ENCODE measurements at regions not wholly inside any gene's neighbourhood (a gene's known extent, or its start where the extent isn't known, plus 50 kb on each side); places are given as distances from the start of the nearest gene placed in this dataset.
"Not testable (repeated sequence)": the region's sequence is repeated elsewhere in the genome, so short reads cannot be mapped to it uniquely, and the experiment has no call there.

- CTCF ChIA-PET; H3K4me3 Mint-ChIP-seq; DNase-seq; H3K27me3 Mint-ChIP-seq; ATAC-seq; H3K27ac Mint-ChIP-seq; intact Hi-C loops (cut with DNase I, micrococcal nuclease); H3K36me3 Mint-ChIP-seq (ENCODE audit: low read depth); H3K9me3 Mint-ChIP-seq (ENCODE audit: low read depth); POLR2A ChIA-PET: not testable (repeated sequence)
- peaks cover 11% of the 10 kb centered on the region for H3K4me1 Mint-ChIP-seq
These were observed 108.3 kb downstream of the SLC25A47 start for GRCh38 chr14:100431461-100431860.

DNA sequence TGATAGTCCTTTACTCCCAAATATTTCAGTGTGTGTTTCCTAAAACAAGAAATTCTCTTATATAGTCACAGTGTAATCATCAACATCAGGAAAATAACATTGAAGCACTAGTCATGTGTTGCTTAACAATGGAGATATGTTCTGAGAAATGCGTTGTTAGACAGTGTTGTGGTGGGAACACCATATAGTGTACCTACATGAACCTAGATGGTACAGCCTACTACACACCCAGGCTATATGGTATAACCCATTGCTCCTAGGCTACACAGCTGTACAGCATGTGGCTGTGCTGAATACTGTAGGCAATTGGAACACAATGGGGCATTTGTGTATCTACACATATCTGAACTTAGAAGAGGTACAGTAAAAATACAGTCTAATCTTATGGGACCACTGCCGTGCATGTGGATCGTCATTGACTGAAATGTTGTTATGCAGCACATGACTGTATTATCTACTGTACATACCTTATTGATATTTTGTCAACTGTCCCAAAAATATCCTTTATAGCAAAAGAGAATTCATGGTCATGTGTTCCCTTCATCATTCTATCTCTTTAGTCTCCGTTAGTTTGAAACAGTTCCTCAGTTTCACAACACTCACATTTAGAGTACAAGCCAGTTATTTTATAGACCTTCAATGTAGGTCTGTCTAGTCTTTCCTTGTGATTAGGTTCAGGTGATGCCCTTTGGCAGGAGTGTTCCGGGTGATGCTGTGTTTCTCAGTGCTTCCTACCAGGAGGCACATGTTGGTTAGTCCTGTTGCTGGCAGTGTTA, 109.7 kb downstream of the SLC25A47 start:
- Mint-ChIP-seq H3K36me3 (ENCODE audit: low read depth) (peaks cover 4% of the 10 kb centered on the region), H3K4me1 (peaks cover 16% of the 10 kb centered on the region), H3K27me3 (no peaks in the 10 kb centered on the region), H3K4me3 (no peak overlapping the region), H3K27ac (no peak overlapping the region), H3K9me3 (ENCODE audit: low read depth) (no peaks in the 10 kb centered on the region)
- DNase-seq (no peak), ATAC-seq (no peak)
- ChIA-PET POLR2A (no interaction called here), CTCF (interaction anchor here (2.1 kb wide), 1 partner anchor 213 kb away, joined by 7 read pairs; no protein-coding TSS in a partner anchor)
- intact Hi-C loops (cut with DNase I, micrococcal nuclease), result no loop called here

GRCh38 chr14:100433428-100433814, 110.3 kb downstream of the SLC25A47 start:
- DNase-seq (no peak), ATAC-seq (no peak)
- Mint-ChIP-seq H3K9me3 (ENCODE audit: low read depth) (no peaks in the 10 kb centered on the region), H3K27ac (no peak overlapping the region), H3K36me3 (ENCODE audit: low read depth) (peaks cover 4% of the 10 kb centered on the region), H3K27me3 (no peaks in the 10 kb centered on the region), H3K4me3 (no peak overlapping the region), H3K4me1 (peaks cover 20% of the 10 kb centered on the region)
- POLR2A ChIA-PET, result no interaction called here
- intact Hi-C loops (cut with DNase I, micrococcal nuclease), result no loop called here
- CTCF ChIA-PET, result interaction anchor here (2.1 kb wide), 1 partner anchor 212 kb away, joined by 7 read pairs; no protein-coding TSS in a partner anchor

DNA sequence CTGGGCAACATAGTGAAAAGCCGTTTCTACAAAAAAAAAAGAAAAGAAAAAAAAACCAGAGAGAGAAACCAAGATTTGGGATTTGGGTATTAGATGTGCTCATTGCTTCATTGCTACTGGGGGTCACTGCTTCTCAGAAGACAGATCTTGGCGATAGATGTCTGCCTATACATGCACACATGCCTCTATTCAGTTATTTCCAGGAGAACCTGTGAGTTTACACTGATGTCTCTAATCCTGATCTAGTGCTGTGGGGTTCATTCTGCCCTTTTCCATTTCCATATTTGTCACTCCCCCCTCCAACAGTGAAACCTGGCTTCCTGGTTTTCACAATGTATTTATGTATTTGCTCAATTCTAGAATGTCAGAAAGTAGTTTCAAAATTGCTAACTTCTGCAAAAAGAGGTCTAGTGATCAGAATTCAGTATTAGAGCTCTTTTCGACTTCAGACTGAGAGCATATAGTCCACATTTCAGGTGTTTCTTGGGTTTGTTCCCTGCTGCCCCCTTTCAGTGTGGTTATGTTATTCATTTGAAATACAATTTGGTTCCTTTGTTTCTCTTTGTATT, 111.0 kb downstream of the SLC25A47 start:
- DNase-seq (no peak), ATAC-seq (peak; percentile 17)
- H3K9me3 Mint-ChIP-seq (ENCODE audit: low read depth), result no peaks in the 10 kb centered on the region
- CTCF ChIA-PET, result interaction anchor here (1.6 to 2.1 kb wide), 2 partner anchors 12 to 212 kb away, joined by 3 to 7 read pairs; no protein-coding TSS in a partner anchor
- H3K27me3 Mint-ChIP-seq, result no peaks in the 10 kb centered on the region
- no peak overlapping the region for H3K4me3 Mint-ChIP-seq
- peaks cover 22% of the 10 kb centered on the region for H3K4me1 Mint-ChIP-seq
- intact Hi-C loops (cut with DNase I, micrococcal nuclease), result no loop called here
- no peak overlapping the region for H3K27ac Mint-ChIP-seq
- peaks cover 4% of the 10 kb centered on the region for H3K36me3 Mint-ChIP-seq (ENCODE audit: low read depth)
- POLR2A ChIA-PET, result no interaction called here

- ATAC-seq (no peak), DNase-seq (no peak)
- Mint-ChIP-seq H3K27me3 (no peaks in the 10 kb centered on the region), H3K4me1 (peaks cover 30% of the 10 kb centered on the region), H3K36me3 (ENCODE audit: low read depth) (peaks cover 4% of the 10 kb centered on the region), H3K27ac (no peak overlapping the region), H3K9me3 (ENCODE audit: low read depth) (no peaks in the 10 kb centered on the region), H3K4me3 (no peak overlapping the region)
- ChIA-PET POLR2A (no interaction called here), CTCF (interaction anchor here (1.6 to 2.1 kb wide), 2 partner anchors 12 to 211 kb away, joined by 3 to 7 read pairs; no protein-coding TSS in a partner anchor)
- intact Hi-C loops (cut with DNase I, micrococcal nuclease), result no loop called here
These were observed 111.8 kb downstream of the SLC25A47 start for GRCh38 chr14:100434911-100435438.

DNA sequence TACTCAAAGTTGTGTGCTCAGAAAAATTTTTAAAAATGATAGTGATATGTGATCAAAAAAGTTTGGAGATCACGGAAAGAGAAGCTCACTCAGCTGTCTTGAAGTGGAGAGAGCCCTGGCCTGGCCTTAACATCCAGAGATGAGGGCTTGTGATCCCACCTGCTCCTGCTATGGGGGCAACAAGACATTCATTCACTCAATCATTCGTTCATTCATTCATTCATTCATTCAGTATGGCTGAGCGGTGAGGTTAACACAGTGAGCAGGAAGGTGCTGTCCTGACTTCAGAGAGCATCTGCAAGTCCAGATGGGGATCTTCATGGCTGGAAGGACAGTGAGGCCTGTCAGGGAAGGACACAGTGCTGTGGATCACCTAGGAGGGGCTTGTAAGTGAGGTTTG, 112.3 kb downstream of the SLC25A47 start:
- ATAC-seq (no peak), DNase-seq (no peak)
- intact Hi-C loops (cut with DNase I, micrococcal nuclease), result no loop called here
- H3K36me3 Mint-ChIP-seq (ENCODE audit: low read depth), result peaks cover 4% of the 10 kb centered on the region
- H3K27me3 Mint-ChIP-seq, result no peaks in the 10 kb centered on the region
- H3K27ac Mint-ChIP-seq, result no peak overlapping the region
- H3K9me3 Mint-ChIP-seq (ENCODE audit: low read depth), result no peaks in the 10 kb centered on the region
- CTCF ChIA-PET, result interaction anchor here (1.6 to 2.1 kb wide), 2 partner anchors 11 to 210 kb away, joined by 3 to 7 read pairs; no protein-coding TSS in a partner anchor
- peaks cover 34% of the 10 kb centered on the region for H3K4me1 Mint-ChIP-seq
- POLR2A ChIA-PET, result no interaction called here
- H3K4me3 Mint-ChIP-seq, result no peak overlapping the region

DNA sequence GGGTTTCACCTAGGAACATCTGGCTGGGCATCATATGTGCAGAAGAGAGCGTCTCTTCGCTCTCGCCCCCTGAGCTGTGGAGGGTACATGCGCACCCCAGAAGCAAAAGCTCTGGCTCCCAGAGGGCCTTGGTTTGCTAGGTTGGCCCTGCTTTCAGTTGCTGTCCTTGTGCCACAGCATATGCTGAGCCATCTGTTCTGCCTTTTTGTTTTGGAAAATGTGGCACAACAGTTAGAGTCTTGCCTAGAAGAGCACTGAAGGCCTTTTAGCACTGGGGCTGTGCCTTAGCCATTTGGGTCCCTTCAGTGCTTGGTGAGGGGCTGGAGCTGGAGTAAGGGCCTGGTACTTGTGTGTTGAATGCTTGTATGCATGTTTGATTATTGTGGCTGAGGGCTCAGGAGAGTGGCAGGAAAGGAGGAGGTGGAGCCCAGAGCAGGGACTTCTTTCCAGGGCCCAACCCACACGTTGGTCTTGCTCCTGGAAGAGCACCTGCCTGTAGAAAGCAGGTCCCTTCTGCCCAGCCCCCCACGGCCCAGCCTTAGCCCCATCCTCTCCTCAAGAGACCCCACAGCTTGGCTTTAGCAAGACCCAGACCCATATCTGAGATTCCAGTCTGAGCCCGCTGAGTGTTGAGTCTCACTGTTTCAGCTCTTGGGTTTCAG, 113.7 kb downstream of the SLC25A47 start:
- intact Hi-C loops (cut with DNase I, micrococcal nuclease), result no loop called here
- Mint-ChIP-seq H3K36me3 (ENCODE audit: low read depth) (peaks cover 4% of the 10 kb centered on the region), H3K4me3 (no peak overlapping the region), H3K4me1 (peaks cover 44% of the 10 kb centered on the region), H3K9me3 (ENCODE audit: low read depth) (no peaks in the 10 kb centered on the region), H3K27ac (no peak overlapping the region), H3K27me3 (no peaks in the 10 kb centered on the region)
- DNase-seq, result no peak
- no peak for ATAC-seq
- ChIA-PET POLR2A (interaction anchor here (0.6 kb wide), 1 partner anchor 394 kb away, joined by 5 read pairs; no protein-coding TSS in a partner anchor), CTCF (interaction anchor here (0.6 to 1.1 kb wide), 5 partner anchors 39 to 1140 kb away, joined by 3 to 5 read pairs (median 3); no protein-coding TSS in a partner anchor)

GRCh38 chr14:100438271-100438670, 115.1 kb downstream of the SLC25A47 start:
- CTCF ChIA-PET, result interaction anchor here (0.6 to 2.6 kb wide), 5 partner anchors 54 to 215 kb away, joined by 3 to 19 read pairs (median 6); no protein-coding TSS in a partner anchor
- H3K27ac Mint-ChIP-seq, result no peak overlapping the region
- H3K9me3 Mint-ChIP-seq (ENCODE audit: low read depth), result no peaks in the 10 kb centered on the region
- POLR2A ChIA-PET, result no interaction called here
- no peaks in the 10 kb centered on the region for H3K27me3 Mint-ChIP-seq
- peaks cover 44% of the 10 kb centered on the region for H3K4me1 Mint-ChIP-seq
- no peaks in the 10 kb centered on the region for H3K36me3 Mint-ChIP-seq (ENCODE audit: low read depth)
- ATAC-seq (no peak), DNase-seq (no peak)
- intact Hi-C loops (cut with DNase I, micrococcal nuclease), result no loop called here
- no peak overlapping the region for H3K4me3 Mint-ChIP-seq

- CTCF ChIA-PET, result interaction anchor here (0.6 to 2.6 kb wide), 11 partner anchors 14 to 215 kb away, joined by 3 to 19 read pairs (median 4); no protein-coding TSS in a partner anchor
- DNase-seq (peak; percentile 87), ATAC-seq (peak; percentile 96)
- peak overlapping the region; percentile 43 for H3K27ac Mint-ChIP-seq
- no peaks in the 10 kb centered on the region for H3K27me3 Mint-ChIP-seq
- H3K4me3 Mint-ChIP-seq, result no peak overlapping the region
- peaks cover 44% of the 10 kb centered on the region for H3K4me1 Mint-ChIP-seq
- H3K9me3 Mint-ChIP-seq (ENCODE audit: low read depth), result no peaks in the 10 kb centered on the region
- intact Hi-C loops (cut with DNase I, micrococcal nuclease), result loop anchor here in 1 of 2 experiments (1.0 kb wide), 1 partner anchor 206 kb away; no protein-coding TSS in a partner anchor
- POLR2A ChIA-PET, result no interaction called here
- no peaks in the 10 kb centered on the region for H3K36me3 Mint-ChIP-seq (ENCODE audit: low read depth)
These were observed 115.8 kb downstream of the SLC25A47 start for GRCh38 chr14:100438678-100439592.

DNA sequence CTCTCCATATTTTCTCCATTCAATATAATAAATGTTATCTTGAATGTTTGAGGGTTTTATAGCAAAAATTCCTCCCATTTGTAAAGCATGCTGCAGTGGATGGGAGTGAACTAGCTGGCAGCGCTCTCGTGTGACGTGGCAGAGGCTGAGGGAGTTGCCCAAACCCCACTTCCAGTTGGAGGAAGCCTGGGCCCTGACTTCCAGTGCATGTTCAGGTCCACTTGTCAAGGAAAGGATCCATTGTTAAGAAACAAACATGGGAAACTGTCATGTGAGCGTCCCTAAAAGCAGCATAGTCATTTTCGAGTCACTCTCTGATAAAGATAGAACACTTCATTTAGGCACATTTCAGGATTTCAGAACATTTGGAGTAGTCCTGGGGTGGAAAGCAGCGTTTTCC, 116.6 kb downstream of the SLC25A47 start:
- Mint-ChIP-seq H3K27me3 (no peaks in the 10 kb centered on the region), H3K27ac (no peak overlapping the region), H3K9me3 (ENCODE audit: low read depth) (no peaks in the 10 kb centered on the region), H3K4me3 (no peak overlapping the region), H3K4me1 (peaks cover 36% of the 10 kb centered on the region), H3K36me3 (ENCODE audit: low read depth) (no peaks in the 10 kb centered on the region)
- intact Hi-C loops (cut with DNase I, micrococcal nuclease), result loop anchor here (1.0 to 5.0 kb wide), 2 partner anchors 206 to 208 kb away; no protein-coding TSS in a partner anchor
- DNase-seq (no peak), ATAC-seq (no peak)
- ChIA-PET POLR2A (no interaction called here), CTCF (interaction anchor here (0.7 to 2.6 kb wide), 14 partner anchors 12 to 214 kb away, joined by 3 to 19 read pairs (median 4); no protein-coding TSS in a partner anchor)
